Stimulated activated naive CD8-positive, alpha-beta T cell treated with anti-CD3 and anti-CD28 coated beads, Interleukin-15, Interleukin-2, amounts not matched to agents 100 U/mL and 50 U/mL, for 24 hours (primary cell): ENCODE measurements at regions not wholly inside any gene's neighbourhood (a gene's known extent, or its start where the extent isn't known, plus 50 kb on each side); places are given as distances from the start of the nearest gene placed in this dataset.

Source experiments
- ATAC-seq: fragments of 150-1000 bp; cut with Tn5 transposase; one replicate; pipeline ENCODE4 v1.10.0; 2021
- DNase-seq: peaks from one replicate; pipeline ENCODE4 v3.0.0; 2021

DNA sequence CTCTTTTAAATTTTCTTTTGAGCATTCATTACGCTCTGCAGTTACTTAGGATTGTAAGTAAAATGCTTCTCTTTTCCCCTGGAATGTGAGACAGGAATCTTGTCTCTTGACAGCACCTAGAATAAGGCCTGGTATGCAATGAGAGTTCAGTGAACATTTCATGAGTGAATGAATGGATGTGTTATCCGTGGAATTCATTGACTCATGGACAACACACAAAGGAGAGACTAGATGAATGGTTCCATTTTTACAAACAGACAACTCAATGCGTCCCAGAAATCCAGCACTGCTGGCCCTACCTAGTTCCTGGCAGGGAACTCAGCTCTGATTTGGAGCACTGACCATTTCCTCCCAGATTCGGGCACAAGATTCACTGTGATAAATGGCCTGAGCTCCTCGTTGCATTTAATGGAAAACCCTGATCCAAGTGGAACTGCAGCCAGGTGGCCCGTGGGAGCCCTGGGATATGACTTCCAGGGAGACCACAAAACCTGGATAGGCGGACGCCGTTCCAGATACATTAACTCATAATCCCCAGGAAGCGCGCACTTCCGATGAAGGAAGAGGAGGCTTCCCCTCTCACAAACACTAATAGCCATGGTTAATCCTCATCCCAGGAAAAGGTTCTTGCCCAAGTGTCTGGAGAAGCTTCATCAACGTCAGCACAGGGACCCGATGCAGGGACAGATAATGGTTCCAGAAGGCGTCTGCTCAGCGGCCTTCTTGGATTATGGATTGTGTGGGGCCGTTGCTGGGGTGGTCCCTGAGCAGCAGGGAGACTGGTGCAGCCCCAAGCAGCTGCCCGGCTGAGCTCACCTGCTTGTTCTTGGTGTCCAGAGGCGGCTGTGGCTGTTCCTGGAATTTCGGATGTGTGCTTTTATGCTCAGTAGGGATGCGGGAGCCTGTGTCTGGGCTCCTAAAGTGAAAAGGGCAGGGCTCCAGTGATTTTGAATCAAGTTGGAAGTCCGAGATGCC, 211.1 kb upstream of the TSHZ3 start:
- no peak for ATAC-seq
- no peak for DNase-seq

DNA sequence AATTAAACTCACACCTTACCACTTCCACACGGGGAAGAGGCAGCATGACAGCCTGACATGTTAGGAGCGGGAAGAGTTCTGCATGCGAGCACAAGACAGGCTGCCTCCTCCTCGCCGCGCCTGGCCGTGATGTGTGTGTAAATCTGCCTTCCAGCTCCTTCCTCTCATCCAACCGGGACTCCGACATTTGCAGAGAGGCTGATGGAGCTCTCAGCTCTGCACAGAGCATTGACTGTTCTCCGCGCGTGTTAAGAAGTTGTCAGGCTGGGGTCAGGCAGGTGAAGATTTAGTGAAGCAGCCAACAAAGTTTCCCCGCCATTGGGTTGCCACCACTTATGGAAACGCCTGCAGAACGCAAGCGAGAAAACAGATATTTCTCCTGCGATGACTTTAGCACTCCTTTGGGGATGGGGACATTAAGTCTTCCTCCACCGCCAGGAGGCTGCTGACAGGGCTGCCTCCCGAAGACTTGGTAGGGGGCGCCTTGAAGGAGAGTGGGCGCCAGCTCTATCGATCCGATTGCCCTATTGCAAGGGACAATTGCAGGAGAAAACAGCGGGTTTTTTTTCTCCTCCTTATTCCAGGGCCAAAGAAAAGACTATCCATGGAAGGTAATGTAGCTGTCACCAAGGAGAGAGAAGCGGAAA, 213.9 kb upstream of the TSHZ3 start:
- no peak for DNase-seq
- ATAC-seq: no peak

DNA sequence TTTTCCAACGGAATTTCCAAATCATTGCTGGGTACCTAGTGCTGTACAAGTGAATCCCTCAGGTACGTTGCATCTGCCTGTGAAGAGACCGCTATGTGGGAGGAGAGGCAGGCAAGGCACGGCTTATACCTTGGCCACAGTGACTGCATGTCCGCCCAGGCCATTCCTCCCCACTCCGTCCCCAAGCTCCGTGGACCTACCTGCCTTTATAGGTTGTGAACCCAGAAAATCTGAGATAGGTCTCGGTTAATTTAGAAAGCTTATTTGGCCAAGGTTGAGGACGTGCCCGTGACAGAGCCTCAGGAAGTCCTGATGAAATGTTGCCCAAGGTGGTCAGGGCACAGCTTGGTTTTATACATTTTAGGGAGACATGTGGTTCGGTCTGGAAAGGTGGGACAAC, 218.5 kb upstream of the TSHZ3 start:
- ATAC-seq: no peak
- DNase-seq: no peak

DNA sequence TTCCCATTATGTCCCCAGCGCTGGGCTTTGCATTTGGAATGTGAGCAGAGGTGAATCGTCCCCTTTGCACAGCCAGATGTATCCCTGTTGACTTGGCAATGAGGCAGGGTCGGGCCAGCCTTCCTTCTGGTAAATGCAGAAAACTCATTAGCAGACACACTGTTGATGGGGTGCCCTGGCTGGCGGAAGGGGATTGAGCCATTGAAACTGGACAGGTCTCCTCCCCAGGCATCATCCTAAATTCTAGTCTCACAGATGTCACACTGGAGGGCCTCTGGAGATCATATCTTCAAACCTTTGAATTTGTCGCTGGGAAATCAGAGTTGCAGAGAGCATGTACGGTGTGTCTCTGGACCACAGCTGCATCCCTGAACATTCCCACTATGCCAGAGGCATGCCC, 219.5 kb upstream of the TSHZ3 start:
- ATAC-seq (no peak), DNase-seq (no peak)

DNA sequence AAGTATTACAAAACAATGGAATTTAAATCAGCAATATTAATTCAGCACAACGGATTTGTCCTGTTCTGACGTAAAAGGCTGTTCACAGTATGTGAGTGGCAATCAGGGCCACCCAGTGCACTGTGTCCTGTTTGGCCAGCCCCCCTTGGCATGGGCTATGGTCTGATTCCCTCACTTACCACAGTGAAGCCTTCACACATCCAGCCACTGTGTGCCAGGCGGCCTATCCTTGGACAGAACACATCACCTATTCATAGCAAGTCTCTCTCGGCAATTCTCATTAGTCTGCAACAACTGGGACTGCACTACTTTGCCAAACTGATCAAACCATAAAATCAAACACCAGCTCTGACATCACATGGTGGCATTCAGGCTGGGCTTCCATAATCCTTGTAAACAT, 221.5 kb upstream of the TSHZ3 start:
- DNase-seq (no peak), ATAC-seq (no peak)

DNA sequence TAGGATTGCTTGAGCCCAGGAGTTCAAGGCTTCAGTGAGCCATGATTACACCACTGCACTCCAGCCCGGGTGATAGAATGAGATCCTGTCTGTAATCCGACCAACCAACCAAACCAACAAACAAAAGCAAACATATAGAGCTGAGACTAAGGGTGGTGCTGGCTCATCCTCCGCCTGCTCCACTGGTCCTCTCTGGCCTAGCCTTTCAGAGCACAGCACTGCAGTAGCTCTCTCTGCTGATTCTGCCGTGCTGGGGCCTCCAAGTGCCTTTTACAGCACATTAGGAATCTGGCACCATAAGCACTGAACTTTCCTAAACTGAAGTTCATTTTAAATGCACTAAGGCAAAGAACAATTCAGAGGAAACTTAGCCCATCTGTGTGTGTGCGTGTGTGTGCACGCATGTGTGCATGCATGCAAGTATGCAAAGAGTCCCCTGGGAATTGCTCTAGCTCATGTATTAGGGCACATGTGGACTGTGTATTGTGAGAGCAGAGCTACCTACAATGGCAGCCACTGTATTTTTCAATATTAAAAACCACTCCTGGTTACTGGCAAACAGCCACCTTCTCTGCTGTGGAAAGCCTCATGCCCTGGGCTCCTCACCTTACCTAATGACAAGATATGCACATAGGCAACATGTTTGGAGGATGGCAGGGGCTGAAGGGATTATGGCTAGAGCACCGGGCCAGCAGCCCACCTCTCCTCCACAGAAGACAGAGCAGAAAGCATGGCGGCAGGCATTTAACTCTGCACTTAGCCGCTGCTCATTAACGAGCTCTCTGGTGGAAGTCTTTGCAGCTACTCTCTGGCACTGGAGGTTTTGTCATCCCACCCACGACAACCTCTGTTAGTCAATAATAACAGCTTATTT, 223.1 kb upstream of the TSHZ3 start:
- ATAC-seq (no peak), DNase-seq (no peak)

DNA sequence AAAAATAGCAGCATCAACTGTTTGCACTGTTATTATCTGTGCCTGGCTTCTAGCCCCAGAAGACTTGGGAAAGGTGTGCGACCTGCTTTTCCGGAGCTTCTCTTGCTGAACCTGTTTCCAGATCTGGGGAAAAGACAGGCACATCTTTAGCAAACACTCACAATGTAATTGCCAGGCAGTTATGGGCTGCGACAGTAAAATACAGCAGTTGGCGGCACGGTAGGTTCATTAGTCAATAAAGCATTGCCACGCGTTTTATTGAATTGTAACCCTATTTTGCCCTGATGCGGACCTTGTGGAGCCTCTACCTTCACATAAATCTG, 223.7 kb upstream of the TSHZ3 start:
- ATAC-seq (no peak), DNase-seq (no peak)

DNA sequence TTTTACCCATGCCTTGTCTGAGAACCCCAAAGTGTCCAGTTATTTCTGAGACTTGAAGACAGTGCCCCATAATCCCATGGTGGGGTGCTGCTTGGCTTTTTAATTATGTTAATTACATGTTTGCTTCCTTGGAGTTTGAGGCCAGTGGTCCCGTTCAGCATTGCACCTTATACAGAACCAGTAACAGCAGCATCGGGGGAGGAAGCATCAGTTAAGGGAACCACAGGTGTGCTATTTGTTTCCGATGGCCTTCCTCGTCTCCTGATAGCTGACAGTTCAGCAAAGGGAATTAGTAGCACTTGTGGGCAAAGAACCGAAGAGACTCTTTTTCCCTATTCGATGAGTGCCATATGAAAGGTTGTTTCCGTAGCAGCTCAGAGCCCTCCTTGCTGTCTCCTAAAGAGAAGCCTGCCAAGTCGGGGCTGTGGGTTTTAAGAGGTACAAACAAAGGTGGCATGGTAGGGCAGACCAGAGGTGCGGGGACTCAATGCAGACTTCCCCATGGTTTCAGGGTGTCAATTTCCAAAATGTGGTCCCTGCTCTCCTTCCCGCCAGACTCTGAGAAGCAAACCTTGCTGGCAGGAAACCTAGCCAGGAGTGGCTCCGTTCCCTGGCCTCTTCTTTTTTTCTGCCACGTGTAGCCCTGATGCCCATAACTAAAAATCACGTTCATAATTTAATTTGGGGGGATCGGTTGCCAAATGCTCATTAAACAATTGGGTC, 225.2 kb upstream of the TSHZ3 start:
- DNase-seq: no peak
- no peak for ATAC-seq

DNA sequence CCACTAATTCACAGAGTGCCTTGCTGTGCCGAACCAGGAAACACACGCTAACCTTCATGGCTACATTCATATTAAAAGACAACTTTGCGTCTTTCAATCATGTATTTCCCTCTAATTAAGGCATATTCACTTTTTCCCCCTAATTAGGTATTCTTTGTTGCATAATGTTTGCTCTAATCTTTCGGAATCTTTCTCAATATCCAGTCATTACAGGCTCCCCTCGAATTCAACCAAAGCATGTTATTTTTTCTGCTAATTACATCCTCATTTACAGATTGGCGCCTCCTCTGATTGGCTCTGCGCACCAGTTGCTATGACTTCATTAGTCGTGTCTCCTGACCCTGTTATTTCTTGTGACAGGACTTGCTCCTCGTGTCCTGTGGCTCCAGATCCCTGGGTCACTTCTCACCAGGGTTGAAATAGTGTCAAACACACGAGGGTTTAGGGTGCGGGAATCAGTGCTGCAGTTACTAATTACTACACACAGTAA, 226.7 kb upstream of the TSHZ3 start:
- no peak for DNase-seq
- no peak for ATAC-seq

DNA sequence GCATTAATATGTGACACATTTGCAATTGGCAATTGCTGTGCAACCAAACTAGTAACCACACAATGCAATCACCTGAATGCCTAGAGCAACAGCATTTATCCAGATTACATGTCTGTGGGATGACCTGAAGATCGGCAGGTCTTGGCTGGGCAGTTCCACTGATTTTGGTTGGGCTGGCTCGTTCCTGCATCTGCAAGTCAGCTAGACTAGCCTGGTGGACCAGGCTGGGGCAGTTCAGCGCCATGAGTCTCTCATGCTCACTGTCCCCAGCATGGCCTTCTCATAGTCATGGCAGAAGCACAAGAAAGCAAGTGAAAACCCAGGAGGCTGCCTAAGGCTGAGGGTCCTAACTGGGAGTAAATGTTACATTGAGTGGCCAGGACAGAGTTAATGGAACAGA, 229.1 kb upstream of the TSHZ3 start:
- DNase-seq (no peak), ATAC-seq (no peak)

DNA sequence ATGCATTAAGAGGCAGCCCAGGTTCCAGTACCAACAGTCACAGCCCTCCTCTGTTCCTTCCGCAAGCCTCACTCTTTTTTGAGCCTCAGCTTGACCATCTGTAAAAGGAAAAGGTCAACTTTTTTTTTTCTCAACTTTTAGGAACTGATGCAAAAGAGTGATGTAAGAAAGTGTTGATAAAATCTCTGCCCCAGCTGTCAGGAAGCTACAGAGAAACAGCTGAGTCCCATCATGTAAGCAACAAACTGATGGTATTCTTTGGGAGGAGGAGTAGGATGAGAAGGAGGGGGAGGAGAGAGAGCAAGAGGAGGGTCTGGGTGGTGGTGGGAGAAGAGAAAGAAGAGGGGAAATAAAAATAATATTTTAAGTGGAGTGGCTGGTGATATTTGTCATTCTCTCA, 233.9 kb upstream of the TSHZ3 start:
- ATAC-seq (no peak), DNase-seq (no peak)

DNA sequence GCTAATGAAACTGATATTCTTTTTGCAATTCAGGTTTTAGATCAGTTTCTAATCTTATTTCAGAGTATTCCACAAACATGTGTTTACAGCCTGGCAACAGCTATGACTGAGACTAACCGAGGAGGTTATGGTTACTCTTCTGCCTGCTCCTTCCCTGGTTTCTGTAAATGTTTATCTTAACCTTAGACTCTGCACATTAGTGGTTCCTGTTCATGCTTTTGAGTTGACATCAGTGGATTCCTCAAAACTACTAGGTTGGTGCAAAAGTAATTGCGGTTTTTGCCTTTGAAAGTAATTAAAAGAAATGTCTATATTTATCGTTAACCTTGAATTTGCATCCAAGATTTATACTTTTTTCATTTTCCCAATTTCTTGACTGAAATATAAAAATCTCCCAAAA, 237.0 kb upstream of the TSHZ3 start:
- ATAC-seq (no peak), DNase-seq (no peak)

DNA sequence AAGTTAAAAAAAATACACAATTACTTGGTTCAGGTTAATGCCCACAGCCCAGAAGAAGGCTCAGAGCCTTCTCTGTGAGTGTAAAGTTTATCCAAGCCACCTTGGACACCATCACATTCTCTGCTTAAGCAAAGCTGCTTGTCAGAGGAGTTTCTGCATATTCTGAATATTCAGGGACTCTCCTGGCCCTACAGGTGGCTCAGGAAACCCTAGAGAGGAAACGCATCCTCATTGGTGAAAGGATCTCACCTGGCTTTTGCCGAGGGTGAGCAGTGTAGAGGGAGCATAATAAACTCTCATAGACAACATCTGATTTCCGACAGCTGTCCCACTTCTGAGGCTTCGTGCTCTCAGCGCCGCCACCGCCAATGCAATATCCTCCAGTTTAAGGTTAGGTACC, 239.9 kb upstream of the TSHZ3 start:
- ATAC-seq (no peak), DNase-seq (no peak)

DNA sequence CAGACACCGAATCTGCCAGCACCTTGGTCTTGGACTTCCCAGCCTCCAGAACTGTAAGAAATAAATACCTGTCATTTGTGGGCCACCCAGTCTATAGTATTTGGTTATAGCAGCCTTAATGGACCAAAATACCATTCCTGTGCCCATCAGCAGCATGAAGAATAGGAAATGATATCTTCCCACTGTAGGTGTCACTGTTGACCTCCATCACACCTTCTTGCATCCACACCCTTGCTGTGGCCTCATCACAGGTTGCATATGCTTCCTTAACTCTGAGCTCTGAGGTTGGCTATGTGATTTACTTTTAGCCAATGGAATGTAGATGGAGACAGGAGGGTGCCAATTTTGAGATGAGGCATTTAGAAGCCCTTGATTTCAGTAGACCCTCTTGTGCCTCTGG, 242.0 kb upstream of the TSHZ3 start:
- DNase-seq: no peak

DNA sequence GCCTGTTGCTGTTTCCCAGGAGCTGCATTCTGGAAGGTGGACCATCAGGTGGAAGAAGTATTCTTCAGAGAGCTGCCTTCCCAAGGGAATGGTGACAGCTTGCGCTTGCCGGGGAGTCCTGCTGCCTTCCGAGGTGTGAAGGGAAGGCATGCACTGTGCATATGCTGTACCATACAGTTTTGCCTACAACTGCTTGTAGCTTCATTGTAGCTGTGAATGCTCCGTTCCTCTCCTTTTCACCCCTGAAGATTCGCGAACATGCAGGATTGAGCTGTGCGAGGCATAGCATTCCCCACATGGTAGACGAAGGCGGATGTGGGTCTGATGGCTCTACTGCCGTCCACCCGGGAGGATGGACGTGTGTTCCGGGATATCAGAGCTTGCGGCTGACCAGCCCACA, 243.2 kb upstream of the TSHZ3 start:
- no peak for ATAC-seq
- no peak for DNase-seq

More for the DNA sequence above, 242.0 kb upstream of the TSHZ3 start:
- no peak for ATAC-seq

DNA sequence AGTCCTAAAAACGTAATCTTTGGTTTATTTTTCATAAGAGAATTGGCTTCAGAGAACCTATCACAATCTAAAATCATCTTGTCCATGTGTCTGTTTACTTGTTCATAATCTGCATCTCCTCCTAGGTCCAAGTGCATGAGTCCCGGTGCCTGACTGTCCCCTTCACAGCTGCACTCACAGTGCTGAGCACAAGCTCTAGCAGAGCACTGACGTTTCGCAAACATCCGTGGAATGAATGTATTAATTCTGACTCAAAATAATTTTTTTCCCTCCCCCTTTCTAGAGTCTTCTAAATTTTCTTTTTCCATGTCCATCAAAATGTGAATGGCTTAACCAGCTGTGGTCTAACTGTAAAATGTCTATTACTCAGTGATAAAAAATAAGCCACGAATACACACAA, 245.5 kb upstream of the TSHZ3 start:
- ATAC-seq (no peak), DNase-seq (no peak)

DNA sequence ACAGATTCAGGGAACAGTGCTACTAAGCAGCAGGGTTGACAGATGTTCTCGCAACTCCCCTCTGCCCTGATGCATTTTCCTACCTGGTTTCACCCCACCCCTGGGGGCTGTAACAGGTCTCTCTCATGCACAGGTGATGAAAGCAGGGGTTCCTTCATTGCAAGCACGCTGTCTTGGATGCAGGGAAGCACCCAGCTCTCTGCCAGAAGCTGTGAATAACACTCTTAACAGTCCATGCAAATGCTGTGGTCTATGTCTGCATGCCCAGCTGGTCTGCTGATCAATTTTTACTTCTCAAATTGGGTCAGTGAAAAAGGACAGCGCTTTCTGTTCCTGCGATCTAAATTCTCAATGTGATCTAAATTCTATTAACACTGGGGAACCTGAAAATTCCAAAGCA, 246.3 kb upstream of the TSHZ3 start:
- no peak for DNase-seq
- no peak for ATAC-seq

DNA sequence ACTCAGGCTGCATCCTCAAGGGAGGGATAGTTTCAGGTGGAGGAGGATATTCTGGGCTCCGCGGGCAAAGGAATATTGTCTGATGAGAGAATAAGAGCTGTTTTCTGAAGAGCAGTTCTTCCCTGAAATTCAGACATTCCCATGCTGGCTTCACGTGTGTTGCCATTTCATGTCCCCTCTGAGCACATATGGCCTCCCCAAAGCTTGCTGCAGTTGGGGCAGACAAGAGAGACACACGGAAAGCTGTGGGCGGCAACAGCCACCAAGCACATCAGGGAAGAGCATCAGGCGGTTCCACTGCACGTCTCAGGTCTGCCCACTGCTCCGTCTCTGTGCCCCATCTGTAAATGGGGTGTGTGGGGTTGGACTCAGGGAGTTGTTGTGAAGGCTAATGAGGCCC, 247.5 kb upstream of the TSHZ3 start:
- ATAC-seq: no peak

DNA sequence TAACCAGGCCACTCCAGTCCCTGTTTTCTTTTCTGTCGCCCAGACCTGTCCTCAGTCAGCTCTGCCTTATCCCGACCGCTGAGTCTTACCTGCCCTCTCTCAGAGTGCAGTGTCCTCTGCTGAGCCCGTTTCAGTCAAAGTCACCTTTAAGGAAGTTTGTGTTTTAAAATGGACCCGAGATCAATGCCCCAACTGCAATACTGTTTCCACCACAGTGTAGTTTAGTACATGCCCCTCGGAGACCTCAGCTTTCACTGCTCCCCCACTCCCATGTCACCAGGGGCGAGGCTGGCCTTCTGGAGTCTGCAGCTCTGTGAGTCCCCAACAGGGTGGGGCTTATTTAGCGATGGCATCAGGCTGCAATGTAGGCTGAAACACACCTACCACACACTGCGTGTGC, 248.4 kb upstream of the TSHZ3 start:
- DNase-seq (no peak), ATAC-seq (no peak)

More for the DNA sequence above, 247.5 kb upstream of the TSHZ3 start:
- no peak for DNase-seq

DNA sequence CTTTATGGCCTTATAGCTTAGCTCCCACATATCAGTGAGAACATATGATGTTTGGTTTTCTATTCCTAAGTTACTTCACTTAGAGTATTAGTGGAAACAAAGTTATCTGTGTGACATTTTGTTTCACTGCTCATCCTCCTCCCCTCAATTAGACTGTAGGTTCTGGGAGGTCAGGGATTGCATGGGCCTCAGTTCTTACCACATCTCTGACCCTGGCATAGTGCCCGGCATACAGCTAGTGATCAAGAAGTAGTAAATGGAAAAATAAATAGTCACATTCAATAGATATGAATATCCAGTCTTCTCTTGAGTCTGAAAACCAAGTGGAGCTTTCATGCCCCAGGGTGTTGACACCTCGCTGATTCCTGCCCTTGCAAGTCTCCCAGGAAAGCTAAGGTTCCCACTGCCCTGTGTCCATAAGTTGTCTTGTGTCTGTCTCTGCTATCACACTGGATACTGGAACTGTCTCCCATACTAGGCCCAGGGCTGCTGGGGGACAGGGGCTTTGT, 249.5 kb upstream of the TSHZ3 start:
- ATAC-seq (no peak), DNase-seq (no peak)

DNA sequence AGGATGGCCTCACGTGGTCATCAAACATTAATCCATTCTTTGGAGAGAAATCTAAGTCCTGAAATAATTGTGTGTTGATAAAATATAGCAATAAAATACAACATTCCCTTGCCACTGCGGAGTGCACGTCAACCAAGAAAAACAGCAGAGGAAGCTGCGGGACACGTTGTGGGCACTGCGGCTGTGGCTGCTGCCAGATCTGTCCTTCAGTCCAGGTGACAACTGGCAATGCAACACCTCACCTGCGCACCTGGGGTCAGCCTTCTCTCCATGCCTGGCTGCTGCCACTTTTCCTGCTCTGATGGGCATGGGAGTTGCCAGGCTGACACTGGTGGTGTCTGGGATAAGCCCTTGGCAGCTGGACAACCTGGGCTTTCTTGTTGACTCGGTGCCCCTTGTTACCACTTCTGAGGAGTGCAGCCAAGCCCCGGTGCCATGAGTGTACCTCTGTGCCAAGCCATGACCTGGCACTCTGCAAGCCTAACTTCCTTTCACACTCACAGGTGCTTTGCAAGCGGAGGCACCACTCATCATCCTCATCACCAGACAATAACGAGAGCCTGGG, 251.6 kb upstream of the TSHZ3 start:
- DNase-seq: no peak

DNA sequence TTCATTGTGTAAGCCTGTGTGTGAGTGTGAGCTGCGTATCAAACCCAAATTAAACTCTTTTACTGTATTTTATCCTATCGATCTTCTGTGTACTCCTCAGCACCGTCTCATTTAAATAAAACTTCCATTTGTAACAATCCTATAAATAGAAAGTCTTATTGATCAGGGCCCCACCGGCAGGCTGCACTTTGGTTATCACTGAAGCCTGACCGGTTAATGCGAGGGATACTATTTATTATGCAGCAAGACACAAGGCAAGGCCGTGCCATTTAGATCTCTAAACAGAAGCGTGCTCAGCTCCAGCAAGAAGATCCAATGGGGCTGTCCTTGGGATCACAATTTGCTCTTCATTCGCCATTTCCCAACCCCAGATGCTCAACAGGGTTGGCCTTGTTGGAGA, 252.6 kb upstream of the TSHZ3 start:
- no peak for ATAC-seq

More for the DNA sequence above, 251.6 kb upstream of the TSHZ3 start:
- ATAC-seq: no peak

More for the DNA sequence above, 252.6 kb upstream of the TSHZ3 start:
- DNase-seq: no peak
